IMR-90 (cell line): ENCODE measurements at regions not wholly inside any gene's neighbourhood (a gene's known extent, or its start where the extent isn't known, plus 50 kb on each side); places are given as distances from the start of the nearest gene placed in this dataset.

ENCODE experiments used
- ATAC-seq: fragments of 200-7000 bp; cut with Tn5 transposase; 2 replicates; pipeline ENCODE4 v1.9.1; 2020; ENCODE audit warnings: low read depth, mild to moderate bottlenecking, moderate library complexity
- BruUV-seq: library from RNA; stranded (reverse); fragments of 400-500 nt; replicated peaks from 2 replicates; lab custom pipeline; 2021; lab: Mats Ljungman, UMichigan
- CTCF ChIA-PET: fragments of 300-600 bp; formaldehyde crosslinking; extraction: SDS; loops from one replicate; lab custom pipeline; 2021; ENCODE audit warnings: antibody characterized with exemption; lab: Yijun Ruan, JAX
- POLR2A ChIA-PET: fragments of 300-600 bp; sonication (Branson Sonifier 250); formaldehyde crosslinking; loops from one replicate; lab custom pipeline; 2022; ENCODE audit warnings: antibody characterized with exemption; ENCODE audit not compliant: unreplicated experiment; lab: Charles Lee
- DNase-seq: peaks from one replicate; pipeline ENCODE4 v3.0.0; 2013
- H2AFZ ChIP-seq: replicated peaks from 2 replicates; pipeline ENCODE3; 2013; ENCODE audit warnings: low read length, mild to moderate bottlenecking; ENCODE audit not compliant: poor library complexity
- H2AK5ac ChIP-seq: 2 replicates; pipeline ENCODE4 v1.6.1; 2013; ENCODE audit warnings: low read depth, low read length, inconsistent platforms
- H2AK9ac ChIP-seq: replicated peaks from 2 replicates; pipeline ENCODE3; 2013; ENCODE audit warnings: mild to moderate bottlenecking, low read depth, low read length, moderate library complexity; ENCODE audit not compliant: poor library complexity
- H2BK120ac ChIP-seq: 2 replicates; pipeline ENCODE4 v1.6.1; 2013; ENCODE audit warnings: low read depth, low read length, inconsistent platforms
- H2BK15ac ChIP-seq: 3 replicates; pipeline ENCODE4 v1.6.1; 2013; ENCODE audit warnings: low read depth, low read length, inconsistent platforms
- H2BK20ac ChIP-seq: 2 replicates; pipeline ENCODE4 v1.6.1; 2013; ENCODE audit warnings: low read depth, mild to moderate bottlenecking, inconsistent platforms, low read length, moderate library complexity
- H2BK5ac ChIP-seq: 2 replicates; pipeline ENCODE4 v1.6.1; 2013; ENCODE audit warnings: mild to moderate bottlenecking, low read depth, low read length, inconsistent platforms; ENCODE audit not compliant: poor library complexity, severe bottlenecking
- H3K14ac ChIP-seq: replicated peaks from 2 replicates; pipeline ENCODE4 v1.6.1; 2013; ENCODE audit warnings: low read depth, low read length, inconsistent platforms
- H3K18ac ChIP-seq: 2 replicates; pipeline ENCODE4 v1.6.1; 2013; ENCODE audit warnings: low read depth, low read length, control low read depth
- H3K23ac ChIP-seq: 2 replicates; pipeline ENCODE4 v1.6.1; 2013; ENCODE audit warnings: low read depth, low read length, inconsistent platforms
- H3K27ac ChIP-seq: 2 replicates; pipeline ENCODE4 v1.5.1; 2013; ENCODE audit warnings: mild to moderate bottlenecking, control low read depth, low read length; ENCODE audit not compliant: insufficient read depth
- H3K27me3 ChIP-seq: 2 replicates; pipeline ENCODE4 v1.6.1; 2013; ENCODE audit warnings: low read length; ENCODE audit not compliant: control insufficient read depth, insufficient read depth
- H3K36me3 ChIP-seq: 2 replicates; pipeline ENCODE4 v1.6.1; 2013; ENCODE audit warnings: low read length, mixed read lengths; ENCODE audit not compliant: control insufficient read depth, insufficient read depth
- H3K4ac ChIP-seq: 2 replicates; pipeline ENCODE4 v1.6.1; 2013; ENCODE audit warnings: low read depth, low read length, inconsistent platforms
- H3K4me1 ChIP-seq: 2 replicates; pipeline ENCODE4 v1.6.1; 2013; ENCODE audit warnings: low read length, mixed read lengths; ENCODE audit not compliant: control insufficient read depth, insufficient read depth
- H3K4me2 ChIP-seq: 2 replicates; pipeline ENCODE4 v1.6.1; 2013; ENCODE audit warnings: low read depth, mild to moderate bottlenecking, control low read depth, low read length, moderate library complexity
- H3K4me3 ChIP-seq: 2 replicates; pipeline ENCODE4 v1.5.1; 2013; ENCODE audit warnings: low read depth, mild to moderate bottlenecking, control low read depth, low read length, moderate library complexity; ENCODE audit not compliant: insufficient read depth
- H3K56ac ChIP-seq: 2 replicates; pipeline ENCODE4 v1.6.1; 2013; ENCODE audit warnings: low read length, inconsistent platforms; ENCODE audit not compliant: insufficient read depth; ENCODE audit errors: extremely low read depth
- H3K79me1 ChIP-seq, 2 experiments: 2 replicates each; pipeline ENCODE4 v1.6.1; 2013; ENCODE audit warnings: low read length in 2 of 2, inconsistent platforms in 1 of 2, low read depth in 1 of 2
- H3K9ac ChIP-seq: 2 replicates; pipeline ENCODE4 v1.6.1; 2013; ENCODE audit warnings: low read depth, low read length, control low read depth
- H3K9me1 ChIP-seq: 2 replicates; pipeline ENCODE4 v1.6.1; 2013; ENCODE audit warnings: low read length, inconsistent platforms; ENCODE audit not compliant: insufficient read depth
- H3K9me3 ChIP-seq: 2 replicates; pipeline ENCODE4 v1.6.1; 2013; ENCODE audit warnings: low read length; ENCODE audit not compliant: control insufficient read depth, insufficient read depth
- H4K20me1 ChIP-seq: 2 replicates; pipeline ENCODE4 v1.6.1; 2013; ENCODE audit warnings: low read length, inconsistent platforms; ENCODE audit not compliant: insufficient read depth
- H4K5ac ChIP-seq: 2 replicates; pipeline ENCODE4 v1.6.1; 2013; ENCODE audit warnings: mild to moderate bottlenecking, low read depth, low read length, control low read depth
- H4K8ac ChIP-seq, 2 experiments: 2 replicates each; pipeline ENCODE4 v1.6.1; 2013; ENCODE audit warnings: low read depth in 2 of 2, low read length in 2 of 2, control low read depth in 1 of 2, inconsistent platforms in 1 of 2
- H4K91ac ChIP-seq: 2 replicates; pipeline ENCODE4 v1.6.1; 2013; ENCODE audit warnings: low read depth, low read length, inconsistent platforms; ENCODE audit not compliant: insufficient read depth
- BHLHE40 ChIP-seq: fragments of 150-350 bp; IDR thresholded peaks from 2 replicates; pipeline ENCODE4 v1.6.1; 2016; ENCODE audit warnings: mild to moderate bottlenecking, low read depth, low read length
- CEBPB ChIP-seq: IDR thresholded peaks from 2 replicates; pipeline ENCODE4 v1.6.1; 2012; ENCODE audit warnings: low read depth, low read length, improper control_type of control experiment
- CHD1 ChIP-seq: IDR thresholded peaks from 2 replicates; pipeline ENCODE4 v1.6.1; 2012; ENCODE audit warnings: low read depth, low read length, improper control_type of control experiment
- FOS ChIP-seq: fragments of 150-350 bp; IDR thresholded peaks from 2 replicates; pipeline ENCODE4 v1.6.1; 2016; ENCODE audit warnings: low read depth, low read length
- MAFK ChIP-seq: IDR thresholded peaks from 2 replicates; pipeline ENCODE4 v1.6.1; 2012; ENCODE audit warnings: low read depth, low read length, improper control_type of control experiment
- MAZ ChIP-seq: IDR thresholded peaks from 2 replicates; pipeline ENCODE4 v1.6.1; 2012; ENCODE audit warnings: low read depth, mild to moderate bottlenecking, low read length, improper control_type of control experiment, moderate library complexity, borderline replicate concordance
- MXI1 ChIP-seq: IDR thresholded peaks from 2 replicates; pipeline ENCODE4 v1.6.1; 2012; ENCODE audit warnings: low read depth, mild to moderate bottlenecking, low read length, moderate library complexity, borderline replicate concordance
- NFE2L2 ChIP-seq: fragments of 150-350 bp; IDR thresholded peaks from 2 replicates; pipeline ENCODE4 v1.6.1; 2016; ENCODE audit warnings: low read depth, mild to moderate bottlenecking, low read length
- POLR2A ChIP-seq: IDR thresholded peaks from 2 replicates; pipeline ENCODE4 v1.6.1; 2012; ENCODE audit warnings: mild to moderate bottlenecking, low read depth, low read length
- RAD21 ChIP-seq: IDR thresholded peaks from 2 replicates; pipeline ENCODE4 v1.6.1; 2012; ENCODE audit warnings: low read length, improper control_type of control experiment
- RCOR1 ChIP-seq: IDR thresholded peaks from 2 replicates; pipeline ENCODE4 v1.6.1; 2012; ENCODE audit warnings: mild to moderate bottlenecking, low read length, improper control_type of control experiment; ENCODE audit not compliant: insufficient replicate concordance
- RFX5 ChIP-seq: IDR thresholded peaks from 2 replicates; pipeline ENCODE4 v1.8.0; 2012; ENCODE audit warnings: low read depth, mild to moderate bottlenecking, low read length, moderate library complexity
- SMC3 ChIP-seq: fragments of 150-350 bp; IDR thresholded peaks from 2 replicates; pipeline ENCODE4 v1.6.1; 2016; ENCODE audit warnings: low read depth, mild to moderate bottlenecking, antibody characterized with exemption, low read length, moderate library complexity
- USF2 ChIP-seq: fragments of 150-350 bp; IDR thresholded peaks from 2 replicates; pipeline ENCODE4 v1.6.1; 2017; ENCODE audit warnings: mild to moderate bottlenecking, antibody characterized with exemption, low read length, low read depth
- WGBS, 2 experiments: methylation state at CpG; one replicate each; pipeline versions ENCODE4 v1.1.5 to v1.1.7; 2013; ENCODE audit warnings: missing lambda C conversion rate in 2 of 2; ENCODE audit not compliant: insufficient read length in 1 of 2; ENCODE audit errors: extremely low coverage in 2 of 2; 5-methylcytosine and 5-hydroxymethylcytosine counted together
- dilution Hi-C: fragments of 300-500 bp; cut with HindIII; formaldehyde crosslinking; loops from one replicate; pipeline ENCODE4 v1.14.3; 2018; ENCODE audit warnings: low sequenced_read_pairs; ENCODE audit not compliant: unreplicated experiment
- in situ Hi-C: fragments of 300-500 bp; cut with MboI; formaldehyde crosslinking; loops from 3 replicates; pipeline ENCODE4 v1.14.3; 2019; ENCODE audit warnings: low sequenced_read_pairs, inconsistent platforms, mixed read lengths
- intact Hi-C: fragments of 100-400 bp; cut with micrococcal nuclease; formaldehyde crosslinking; loops from 2 replicates; pipeline ENCODE4 v1.10.0; 2022
- TF ChIP-seq, protein P1 (sequence below): conservative IDR thresholded peaks from 2 replicates; pipeline ENCODE4 v1.5.1; 2012; ENCODE audit warnings: mild to moderate bottlenecking, low read depth, low read length, improper control_type of control experiment
- TF ChIP-seq, protein P2 (sequence below): fragments of 150-350 bp; IDR thresholded peaks from 2 replicates; pipeline ENCODE4 v1.6.1; 2016; ENCODE audit warnings: low read depth, mild to moderate bottlenecking, low read length, moderate library complexity, borderline replicate concordance

GRCh38 chr3:10599017-10599416 lies 93.6 kb upstream of the ATP2B2 start:
- Histone ChIP-seq H2BK15ac (no peak overlapping the region), H3K36me3 (no peaks in the 10 kb centered on the region), H3K79me1 (no peaks in the 10 kb centered on the region), H4K5ac (no peak overlapping the region), H4K91ac (no peak overlapping the region), H3K4me1 (no peaks in the 10 kb centered on the region), H3K4me3 (no peak overlapping the region), H3K4me2 (no peak overlapping the region), H3K18ac (no peak overlapping the region), H2BK120ac (no peak overlapping the region), H3K14ac (no peak overlapping the region), H2AK9ac (no peak overlapping the region), H4K20me1 (no peaks in the 10 kb centered on the region), H4K8ac (no peak overlapping the region), H2AFZ (no peak overlapping the region), H3K9me3 (no peaks in the 10 kb centered on the region), H3K4ac (no peak overlapping the region), H3K27ac (no peak overlapping the region), H3K56ac (no peak overlapping the region), H3K27me3 (no peaks in the 10 kb centered on the region; the same call in none of the 2 replicates), H3K23ac (no peak overlapping the region), H3K9ac (no peak overlapping the region), H2BK20ac (no peak overlapping the region), H2BK5ac (no peak overlapping the region), H3K9me1 (peaks cover 5% of the 10 kb centered on the region; the same call in 1 of the 2 replicates), H2AK5ac (no peak overlapping the region)
- ChIA-PET POLR2A (no interaction called here), CTCF (no interaction called here)
- no TSS peak for BruUV-seq
- DNase-seq (no peak), ATAC-seq (no peak)
- dilution Hi-C loops, result no loop called here
- TF ChIP-seq CHD1, result no peak
- no peak for TF ChIP-seq MAZ
- no peak for TF ChIP-seq MAFK
- no peak for TF ChIP-seq FOS
- no peak for TF ChIP-seq RAD21
- TF ChIP-seq CEBPB, result no peak
- TF ChIP-seq USF2, result no peak
- TF ChIP-seq MXI1, result no peak
- no peak for TF ChIP-seq RFX5
- no peak for TF ChIP-seq BHLHE40
- TF ChIP-seq SMC3, result no peak
- TF ChIP-seq, protein P1, sequence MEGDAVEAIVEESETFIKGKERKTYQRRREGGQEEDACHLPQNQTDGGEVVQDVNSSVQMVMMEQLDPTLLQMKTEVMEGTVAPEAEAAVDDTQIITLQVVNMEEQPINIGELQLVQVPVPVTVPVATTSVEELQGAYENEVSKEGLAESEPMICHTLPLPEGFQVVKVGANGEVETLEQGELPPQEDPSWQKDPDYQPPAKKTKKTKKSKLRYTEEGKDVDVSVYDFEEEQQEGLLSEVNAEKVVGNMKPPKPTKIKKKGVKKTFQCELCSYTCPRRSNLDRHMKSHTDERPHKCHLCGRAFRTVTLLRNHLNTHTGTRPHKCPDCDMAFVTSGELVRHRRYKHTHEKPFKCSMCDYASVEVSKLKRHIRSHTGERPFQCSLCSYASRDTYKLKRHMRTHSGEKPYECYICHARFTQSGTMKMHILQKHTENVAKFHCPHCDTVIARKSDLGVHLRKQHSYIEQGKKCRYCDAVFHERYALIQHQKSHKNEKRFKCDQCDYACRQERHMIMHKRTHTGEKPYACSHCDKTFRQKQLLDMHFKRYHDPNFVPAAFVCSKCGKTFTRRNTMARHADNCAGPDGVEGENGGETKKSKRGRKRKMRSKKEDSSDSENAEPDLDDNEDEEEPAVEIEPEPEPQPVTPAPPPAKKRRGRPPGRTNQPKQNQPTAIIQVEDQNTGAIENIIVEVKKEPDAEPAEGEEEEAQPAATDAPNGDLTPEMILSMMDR, result no peak
- TF ChIP-seq NFE2L2, result no peak
- TF ChIP-seq POLR2A, result no peak
- TF ChIP-seq RCOR1, result no peak
- TF ChIP-seq, protein P2, sequence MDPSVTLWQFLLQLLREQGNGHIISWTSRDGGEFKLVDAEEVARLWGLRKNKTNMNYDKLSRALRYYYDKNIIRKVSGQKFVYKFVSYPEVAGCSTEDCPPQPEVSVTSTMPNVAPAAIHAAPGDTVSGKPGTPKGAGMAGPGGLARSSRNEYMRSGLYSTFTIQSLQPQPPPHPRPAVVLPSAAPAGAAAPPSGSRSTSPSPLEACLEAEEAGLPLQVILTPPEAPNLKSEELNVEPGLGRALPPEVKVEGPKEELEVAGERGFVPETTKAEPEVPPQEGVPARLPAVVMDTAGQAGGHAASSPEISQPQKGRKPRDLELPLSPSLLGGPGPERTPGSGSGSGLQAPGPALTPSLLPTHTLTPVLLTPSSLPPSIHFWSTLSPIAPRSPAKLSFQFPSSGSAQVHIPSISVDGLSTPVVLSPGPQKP, result no peak
- WGBS, 2 experiments, result 22% methylated on average over 3 of the region's 6 CpGs; no CpG with 5 or more reads in 1 of the 2 experiments
- in situ Hi-C loops, result no loop called here
- intact Hi-C loops, result no loop called here
